ENCODE measurements at regions not wholly inside any gene's neighbourhood (a gene's known extent, or its start where the extent isn't known, plus 50 kb on each side); places are given as distances from the start of the nearest gene placed in this dataset.
"Not testable (repeated sequence)": the region's sequence is repeated elsewhere in the genome, so short reads cannot be mapped to it uniquely, and the experiment has no call there.

GRCh38 chr7:153723892-153724291, 328.3 kb upstream of the DPP6 start:
- TF ChIP-seq EZH2 (IDR thresholded peaks at IDR 0.05; ENCODE audit: insufficient read depth, poor library complexity, severe bottlenecking); EZH2phosphoT487 (IDR thresholded peaks at IDR 0.05; ENCODE audit: insufficient read depth, low read depth): not testable (repeated sequence)
